Left kidney (tissue), 1 donor: ENCODE measurements at regions not wholly inside any gene's neighbourhood (a gene's known extent, or its start where the extent isn't known, plus 50 kb on each side); places are given as distances from the start of the nearest gene placed in this dataset.

ENCODE experiments used
- DNase-seq: peaks from one replicate; pipeline ENCODE4 v3.0.0-alpha.2; 2013

- DNase-seq: no peak
These were observed 165.6 kb upstream of the IER5L start for GRCh38 chr9:129343424-129344375.

- no peak for DNase-seq
These were observed 164.7 kb upstream of the IER5L start for GRCh38 chr9:129342591-129343423.

GRCh38 chr9:129341987-129342348 is 163.9 kb upstream of the IER5L start:
- DNase-seq: no peak

- no peak for DNase-seq
These were observed 163.3 kb upstream of the IER5L start for GRCh38 chr9:129341171-129341986.

GRCh38 chr9:129340427-129341170 is 162.5 kb upstream of the IER5L start:
- DNase-seq: no peak

- DNase-seq: no peak
These were observed 161.6 kb upstream of the IER5L start for GRCh38 chr9:129339539-129340157.

- DNase-seq: no peak
These were observed 160.8 kb upstream of the IER5L start for GRCh38 chr9:129338724-129339430.

- no peak for DNase-seq
These were observed 159.5 kb upstream of the IER5L start for GRCh38 chr9:129337336-129338140.

GRCh38 chr9:129336601-129337331 is 158.7 kb upstream of the IER5L start:
- DNase-seq: peak; percentile 78

- DNase-seq: no peak
These were observed 158.1 kb upstream of the IER5L start for GRCh38 chr9:129336130-129336528.

GRCh38 chr9:129335464-129336129 is 157.5 kb upstream of the IER5L start:
- no peak for DNase-seq

GRCh38 chr9:129334105-129334935 is 156.3 kb upstream of the IER5L start:
- peak; percentile 90 for DNase-seq

GRCh38 chr9:129333617-129334104 is 155.6 kb upstream of the IER5L start:
- DNase-seq: no peak

GRCh38 chr9:129332581-129332980 is 154.5 kb upstream of the IER5L start:
- DNase-seq: no peak

- DNase-seq: no peak
These were observed 153.9 kb upstream of the IER5L start for GRCh38 chr9:129331772-129332500.

GRCh38 chr9:129331493-129331765 is 153.4 kb upstream of the IER5L start:
- no peak for DNase-seq
